Astrocyte (in vitro differentiated cells and primary cell): ENCODE measurements at regions not wholly inside any gene's neighbourhood (a gene's known extent, or its start where the extent isn't known, plus 50 kb on each side); places are given as distances from the start of the nearest gene placed in this dataset.
A peak's percentile ranks its signal among the peaks of the same experiment; 100 is the strongest.

Experiments
- DNase-seq: peaks from one replicate; pipeline ENCODE4 v3.0.0-alpha.2; 2010; ENCODE audit warnings: low read depth
- FAIRE-seq: peaks from 2 replicates; lab custom pipeline; 2011; peaks lifted over from hg19 to GRCh38; lab: Jason Lieb, UNC
- H2AFZ ChIP-seq: 2 replicates; pipeline ENCODE4 v1.6.0; 2012; ENCODE audit warnings: low read depth, low read length, inconsistent platforms
- H3K27ac ChIP-seq: 2 replicates; pipeline ENCODE4 v1.5.1; 2011; ENCODE audit warnings: low read depth, low read length, inconsistent platforms
- H3K27me3 ChIP-seq: 2 replicates; pipeline ENCODE4 v1.6.0; 2011; ENCODE audit warnings: low read length, inconsistent platforms; ENCODE audit not compliant: insufficient read depth
- H3K36me3 ChIP-seq: 2 replicates; pipeline ENCODE4 v1.5.1; 2011; ENCODE audit warnings: low read length, inconsistent platforms; ENCODE audit not compliant: insufficient read depth
- H3K4me1 ChIP-seq: 2 replicates; pipeline ENCODE4 v1.5.1; 2011; ENCODE audit warnings: low read length, inconsistent platforms; ENCODE audit not compliant: insufficient read depth
- H3K4me2 ChIP-seq: 2 replicates; pipeline ENCODE4 v1.6.0; 2012; ENCODE audit warnings: low read length, inconsistent platforms
- H3K4me3 ChIP-seq: 2 replicates; pipeline ENCODE4 v1.5.1; 2011; ENCODE audit warnings: low read depth, mild to moderate bottlenecking, low read length, inconsistent platforms; ENCODE audit not compliant: insufficient read depth
- H3K79me2 ChIP-seq: 2 replicates; pipeline ENCODE4 v1.6.0; 2012; ENCODE audit warnings: mild to moderate bottlenecking, low read length, inconsistent platforms; ENCODE audit not compliant: insufficient read depth
- H3K9ac ChIP-seq: 2 replicates; pipeline ENCODE4 v1.6.0; 2012; ENCODE audit warnings: mild to moderate bottlenecking, low read length, inconsistent platforms
- H3K9me3 ChIP-seq: 2 replicates; pipeline ENCODE4 v1.5.1; 2012; ENCODE audit warnings: low read depth, mild to moderate bottlenecking, low read length, inconsistent platforms; ENCODE audit not compliant: insufficient read depth
- H4K20me1 ChIP-seq: 2 replicates; pipeline ENCODE4 v1.6.0; 2012; ENCODE audit warnings: low read length, inconsistent platforms; ENCODE audit not compliant: insufficient read depth
- H3K27ac Mint-ChIP-seq: one replicate; pipeline ENCODE4 v1.8.0; 2021; ENCODE audit warnings: mild to moderate bottlenecking, mixed read lengths; ENCODE audit not compliant: unreplicated experiment
- H3K27me3 Mint-ChIP-seq: one replicate; pipeline ENCODE4 v1.8.0; 2021; ENCODE audit warnings: low read depth, mixed read lengths; ENCODE audit not compliant: unreplicated experiment
- H3K36me3 Mint-ChIP-seq: one replicate; pipeline ENCODE4 v1.8.0; 2021; ENCODE audit warnings: low read depth, mixed read lengths; ENCODE audit not compliant: unreplicated experiment
- H3K4me1 Mint-ChIP-seq: one replicate; pipeline ENCODE4 v1.8.0; 2021; ENCODE audit warnings: low read depth, mixed read lengths; ENCODE audit not compliant: unreplicated experiment
- H3K4me3 Mint-ChIP-seq: one replicate; pipeline ENCODE4 v1.8.0; 2021; ENCODE audit warnings: mild to moderate bottlenecking, moderate library complexity, mixed read lengths; ENCODE audit not compliant: unreplicated experiment
- H3K9me3 Mint-ChIP-seq: one replicate; pipeline ENCODE4 v1.8.0; 2021; ENCODE audit warnings: mild to moderate bottlenecking, mixed read lengths; ENCODE audit not compliant: unreplicated experiment
- CTCF ChIP-seq: IDR thresholded peaks from 2 replicates; pipeline ENCODE4 v1.5.1; 2011; ENCODE audit warnings: low read depth, mild to moderate bottlenecking, inconsistent platforms, low read length, moderate library complexity; ENCODE audit not compliant: insufficient read depth
- EZH2 ChIP-seq: IDR thresholded peaks from 2 replicates; pipeline ENCODE4 v1.6.1; 2012; ENCODE audit warnings: mild to moderate bottlenecking, low read length, inconsistent platforms; ENCODE audit not compliant: insufficient read depth

GRCh38 chr3:20546636-20547035 lies 360.6 kb upstream of the SGO1 start:
- no peak overlapping the region for H3K4me3 Mint-ChIP-seq
- no peak overlapping the region for H2AFZ ChIP-seq

GRCh38 chr3:20543535-20544226 lies 357.7 kb upstream of the SGO1 start:
- no peaks in the 10 kb centered on the region for H3K27me3 ChIP-seq

More at GRCh38 chr3:20546636-20547035, 360.6 kb upstream of the SGO1 start:
- Histone ChIP-seq H4K20me1 (no peaks in the 10 kb centered on the region), H3K4me3 (no peak overlapping the region), H3K27ac (no peak overlapping the region), H3K27me3 (no peaks in the 10 kb centered on the region), H3K4me1 (no peaks in the 10 kb centered on the region), H3K9me3 (no peaks in the 10 kb centered on the region), H3K36me3 (no peaks in the 10 kb centered on the region), H3K79me2 (no peaks in the 10 kb centered on the region), H3K9ac (no peak overlapping the region), H3K4me2 (no peak overlapping the region)
- FAIRE-seq (no peak), DNase-seq (peak; percentile 20)
- H3K4me1 Mint-ChIP-seq: no peaks in the 10 kb centered on the region
- H3K27me3 Mint-ChIP-seq: no peaks in the 10 kb centered on the region
- H3K9me3 Mint-ChIP-seq: no peaks in the 10 kb centered on the region
- peaks cover 2% of the 10 kb centered on the region for H3K36me3 Mint-ChIP-seq
- H3K27ac Mint-ChIP-seq: no peak overlapping the region
- TF ChIP-seq EZH2 (no peak), CTCF (no peak)

More at GRCh38 chr3:20543535-20544226, 357.7 kb upstream of the SGO1 start:
- Histone ChIP-seq H4K20me1 (no peaks in the 10 kb centered on the region), H3K4me2 (no peak overlapping the region), H3K4me3 (no peak overlapping the region), H3K27ac (no peak overlapping the region), H3K79me2 (no peaks in the 10 kb centered on the region), H3K9ac (no peak overlapping the region), H3K4me1 (no peaks in the 10 kb centered on the region), H3K36me3 (no peaks in the 10 kb centered on the region), H3K9me3 (no peaks in the 10 kb centered on the region), H2AFZ (no peak overlapping the region)
- H3K27ac Mint-ChIP-seq: no peak overlapping the region
- H3K27me3 Mint-ChIP-seq: no peaks in the 10 kb centered on the region
- FAIRE-seq (no peak), DNase-seq (no peak)
- peaks cover 2% of the 10 kb centered on the region for H3K36me3 Mint-ChIP-seq
- no peak for TF ChIP-seq EZH2
- TF ChIP-seq CTCF: no peak
- H3K4me3 Mint-ChIP-seq: no peak overlapping the region
- no peaks in the 10 kb centered on the region for H3K9me3 Mint-ChIP-seq
- no peaks in the 10 kb centered on the region for H3K4me1 Mint-ChIP-seq
